ENCODE measurements at regions not wholly inside any gene's neighbourhood (a gene's known extent, or its start where the extent isn't known, plus 50 kb on each side); places are given as distances from the start of the nearest gene placed in this dataset.
"Not testable (repeated sequence)": the region's sequence is repeated elsewhere in the genome, so short reads cannot be mapped to it uniquely, and the experiment has no call there.

DNA sequence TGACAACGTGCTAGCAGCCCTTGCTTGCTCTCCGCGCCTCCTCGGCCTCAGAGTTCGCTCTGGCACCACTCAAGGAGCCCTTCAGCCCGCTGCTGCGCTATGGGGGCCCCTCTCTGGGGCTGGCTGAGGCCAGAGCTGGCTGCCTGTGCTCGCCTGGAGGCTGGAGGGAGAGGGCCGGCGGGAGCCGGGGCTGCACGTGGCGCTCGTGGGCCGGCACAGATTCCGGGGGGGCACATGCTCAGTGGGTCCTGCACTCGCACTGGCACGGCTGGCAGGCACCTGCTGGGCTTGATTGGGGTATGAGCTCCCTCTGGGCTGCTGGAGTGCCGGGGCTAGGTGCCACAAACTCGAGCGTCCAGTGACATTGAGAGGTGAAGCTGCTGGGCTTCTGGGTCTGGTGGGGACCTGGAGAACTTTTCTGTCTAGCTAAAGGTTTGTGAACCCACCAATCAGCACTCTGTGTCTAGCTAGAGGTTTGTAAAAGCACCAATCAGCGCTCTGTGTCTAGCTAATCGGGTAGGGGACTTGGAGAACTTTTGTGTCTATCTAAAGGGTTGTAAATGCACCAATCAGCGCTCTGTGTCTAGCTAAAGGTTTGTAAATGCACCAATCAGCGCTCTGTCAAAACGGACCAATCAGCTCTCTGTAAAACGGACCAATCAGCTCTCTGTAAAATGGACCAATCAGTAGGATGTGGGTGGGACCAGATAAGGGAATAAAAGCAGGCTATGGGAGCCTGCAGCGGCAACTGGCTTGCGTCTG is 119.4 kb downstream of the RAP2B start:
- TF ChIP-seq POLR2A, CTCF (IDR thresholded peaks at IDR 0.05): not testable (repeated sequence)

Data from heart left ventricle (tissue), 13 donors.